NCI-H69 (cell line): ENCODE measurements at regions not wholly inside any gene's neighbourhood (a gene's known extent, or its start where the extent isn't known, plus 50 kb on each side); places are given as distances from the start of the nearest gene placed in this dataset.

ENCODE experiments used
- DNase-seq: peaks from one replicate; lab custom pipeline; 2025; lab: John Stamatoyannopoulos, UW

- DNase-seq, result no peak
Observed at GRCh38 chr18:37658894-37659293, 93.3 kb upstream of the CELF4 start.

- no peak for DNase-seq
Observed at GRCh38 chr18:37657493-37657892, 91.9 kb upstream of the CELF4 start.

- no peak for DNase-seq
Observed at GRCh38 chr18:37654731-37655369, 89.3 kb upstream of the CELF4 start.

GRCh38 chr18:37654034-37654433 lies 88.4 kb upstream of the CELF4 start:
- DNase-seq, result no peak

GRCh38 chr18:37653618-37654017 lies 88.0 kb upstream of the CELF4 start:
- DNase-seq, result peak; percentile 43

GRCh38 chr18:37649930-37650329 lies 84.3 kb upstream of the CELF4 start:
- no peak for DNase-seq

- no peak for DNase-seq
Observed at GRCh38 chr18:37649416-37649815, 83.8 kb upstream of the CELF4 start.

GRCh38 chr18:37641573-37641972 lies 76.0 kb upstream of the CELF4 start:
- DNase-seq, result no peak

GRCh38 chr18:37640504-37640903 lies 74.9 kb upstream of the CELF4 start:
- no peak for DNase-seq

- no peak for DNase-seq
Observed at GRCh38 chr18:37639846-37640245, 74.2 kb upstream of the CELF4 start.

- DNase-seq, result no peak
Observed at GRCh38 chr18:37637478-37637850, 71.9 kb upstream of the CELF4 start.

GRCh38 chr18:37636831-37637477 lies 71.4 kb upstream of the CELF4 start:
- no peak for DNase-seq

GRCh38 chr18:37634516-37634915 lies 68.9 kb upstream of the CELF4 start:
- DNase-seq, result no peak

- DNase-seq, result no peak
Observed at GRCh38 chr18:37631422-37631821, 65.8 kb upstream of the CELF4 start.

GRCh38 chr18:37630334-37630733 lies 64.7 kb upstream of the CELF4 start:
- DNase-seq, result no peak

GRCh38 chr18:37628470-37629220 lies 63.0 kb upstream of the CELF4 start:
- no peak for DNase-seq

GRCh38 chr18:37624318-37624717 lies 58.7 kb upstream of the CELF4 start:
- DNase-seq, result no peak

- no peak for DNase-seq
Observed at GRCh38 chr18:37619964-37620363, 54.4 kb upstream of the CELF4 start.

- peak; percentile 66 for DNase-seq
Observed at GRCh38 chr18:37617623-37618022, 52.0 kb upstream of the CELF4 start.
